Stimulated activated naive CD4-positive, alpha-beta T cell treated with Interleukin-2 at 50 U/mL for 16 hours (primary cell): ENCODE measurements at regions not wholly inside any gene's neighbourhood (a gene's known extent, or its start where the extent isn't known, plus 50 kb on each side); places are given as distances from the start of the nearest gene placed in this dataset.
"Not testable (repeated sequence)": the region's sequence is repeated elsewhere in the genome, so short reads cannot be mapped to it uniquely, and the experiment has no call there.

Experiments
- DNase-seq: peaks from one replicate; lab custom pipeline; 2025; lab: John Stamatoyannopoulos, UW

- DNase-seq = not testable (repeated sequence)
Observed at GRCh38 chr4:53877096-53877495, 187.3 kb downstream of the CHIC2 start.

GRCh38 chr4:53866055-53866454, 198.3 kb downstream of the CHIC2 start:
- no peak for DNase-seq

DNA sequence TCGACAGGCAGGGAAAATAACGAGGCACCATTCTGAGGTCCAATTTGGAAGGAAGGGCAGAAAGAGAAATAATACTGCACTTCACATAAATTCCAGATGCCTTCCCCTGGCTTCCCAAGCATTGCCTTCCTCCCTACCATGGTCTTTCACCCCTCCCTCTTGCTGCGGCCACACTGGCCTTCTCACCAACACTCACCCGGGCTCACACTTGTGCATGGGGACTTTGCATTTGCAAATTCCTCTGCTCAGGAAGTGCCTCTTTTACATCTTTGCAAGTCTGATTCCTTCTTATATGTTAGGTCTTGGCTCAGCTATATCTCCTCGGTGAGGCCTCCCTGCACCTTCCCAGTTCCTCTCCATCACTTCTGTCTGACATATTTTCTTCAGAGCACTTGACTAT, 199.4 kb downstream of the CHIC2 start:
- DNase-seq = no peak

GRCh38 chr4:53863736-53864365, 200.6 kb downstream of the CHIC2 start:
- DNase-seq = no peak

DNA sequence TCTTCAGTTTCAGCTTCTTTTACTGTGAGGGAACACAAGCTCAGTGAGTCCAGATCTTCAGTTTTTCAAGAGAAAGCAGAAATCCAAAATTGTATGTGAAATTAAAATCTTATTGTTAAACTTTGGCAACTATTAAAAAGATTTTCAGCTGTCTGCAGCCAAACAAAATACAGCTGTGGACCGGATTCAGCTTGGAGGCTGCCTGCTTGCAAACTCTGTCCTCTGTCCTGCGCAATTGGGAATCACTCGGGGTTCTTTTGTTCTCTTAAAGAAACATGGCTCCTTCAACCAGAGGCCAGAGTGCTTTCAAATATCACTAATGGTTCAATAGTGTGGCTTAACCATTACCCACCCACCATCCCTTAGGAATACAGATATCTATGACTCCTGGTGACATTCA, 201.2 kb downstream of the CHIC2 start:
- no peak for DNase-seq

DNA sequence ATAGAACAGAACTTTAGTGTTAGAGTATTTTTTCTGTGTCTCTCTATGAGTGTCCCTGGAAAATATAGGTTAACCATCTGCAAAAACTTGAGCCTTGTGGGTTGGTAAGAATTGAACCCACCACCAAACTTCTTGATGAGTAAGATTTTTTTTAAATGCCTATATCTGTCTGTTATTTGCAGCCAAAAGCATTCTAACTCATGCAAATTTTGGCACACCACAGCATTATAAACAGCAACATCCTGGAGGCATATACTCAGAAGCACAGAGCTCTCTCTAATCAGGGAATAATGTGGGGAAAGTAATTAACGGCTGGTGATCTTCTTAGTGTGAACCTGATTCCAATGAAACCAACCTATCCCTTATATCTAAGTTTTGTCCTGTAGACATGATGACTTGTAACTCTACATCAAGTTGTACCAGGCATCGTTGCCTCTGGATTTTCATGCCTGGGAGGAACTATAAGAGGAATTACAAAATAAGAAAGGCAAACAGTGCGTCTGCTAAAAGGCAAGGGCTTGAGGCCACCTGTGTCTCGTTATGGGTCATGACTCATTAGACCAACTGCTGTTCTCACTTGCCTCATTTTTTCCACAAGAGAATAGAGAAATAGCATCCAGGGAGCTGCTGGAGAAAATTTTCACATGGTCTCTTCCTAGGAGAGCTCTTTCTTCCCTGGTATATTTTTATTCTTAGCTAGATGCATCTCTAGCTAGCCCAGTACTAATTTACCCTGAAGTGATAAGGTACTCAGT, 202.4 kb downstream of the CHIC2 start:
- no peak for DNase-seq

- DNase-seq = no peak
Observed at GRCh38 chr4:53859305-53859704, 205.1 kb downstream of the CHIC2 start.

- no peak for DNase-seq
Observed at GRCh38 chr4:53858744-53859143, 205.7 kb downstream of the CHIC2 start.

- no peak for DNase-seq
Observed at GRCh38 chr4:53855581-53856250, 208.7 kb downstream of the CHIC2 start.

DNA sequence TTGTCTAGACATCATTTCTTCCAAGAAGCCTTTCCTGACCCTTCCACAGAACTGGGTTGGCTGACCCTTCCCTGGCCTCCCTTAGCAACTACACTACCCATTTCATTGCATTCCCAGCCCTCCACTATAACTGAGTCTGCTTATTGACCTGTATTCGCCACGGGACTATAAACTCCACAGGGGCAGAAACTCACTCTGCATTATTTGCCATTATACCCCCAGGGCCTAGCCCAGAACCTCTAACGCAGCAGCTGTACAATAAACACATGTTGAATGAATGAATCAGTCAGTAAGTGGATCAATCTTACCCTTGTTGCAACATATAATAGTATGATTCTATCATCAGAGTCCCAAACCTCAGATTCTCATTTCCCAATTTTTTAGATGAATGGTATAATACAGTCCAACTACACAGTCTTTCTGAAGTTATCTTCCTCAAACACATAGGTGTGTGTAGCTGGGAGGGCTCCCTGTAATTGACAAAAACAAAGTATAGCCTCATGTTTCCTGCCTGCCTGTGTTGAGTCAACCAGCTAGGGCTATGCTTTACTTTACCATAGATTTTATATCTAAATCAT, 209.3 kb downstream of the CHIC2 start:
- no peak for DNase-seq

GRCh38 chr4:53852343-53852742, 212.1 kb downstream of the CHIC2 start:
- DNase-seq = no peak

- DNase-seq = no peak
Observed at GRCh38 chr4:53847965-53848364, 216.4 kb downstream of the CHIC2 start.

- no peak for DNase-seq
Observed at GRCh38 chr4:53844551-53844950, 219.9 kb downstream of the CHIC2 start.

DNA sequence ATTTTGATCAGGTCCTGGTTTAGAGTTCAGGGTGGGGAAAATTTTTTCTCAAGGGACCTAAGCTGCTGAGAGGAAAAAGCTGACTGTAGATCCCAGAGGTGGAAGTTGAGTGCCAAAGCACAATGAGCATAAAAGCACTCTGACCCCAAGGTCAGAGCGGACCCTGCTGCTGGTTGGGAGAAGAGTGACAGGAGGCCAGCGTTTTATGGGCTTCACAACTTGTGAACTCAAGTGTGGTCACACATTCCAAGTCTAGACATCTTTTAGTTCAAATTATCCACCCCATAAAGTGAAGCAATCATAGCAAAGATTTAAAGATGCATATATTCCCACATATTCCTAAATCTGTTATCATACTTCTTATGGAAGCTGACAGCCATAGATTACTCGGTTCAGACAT, 220.3 kb downstream of the CHIC2 start:
- no peak for DNase-seq

GRCh38 chr4:53841711-53842110, 222.7 kb downstream of the CHIC2 start:
- no peak for DNase-seq

DNA sequence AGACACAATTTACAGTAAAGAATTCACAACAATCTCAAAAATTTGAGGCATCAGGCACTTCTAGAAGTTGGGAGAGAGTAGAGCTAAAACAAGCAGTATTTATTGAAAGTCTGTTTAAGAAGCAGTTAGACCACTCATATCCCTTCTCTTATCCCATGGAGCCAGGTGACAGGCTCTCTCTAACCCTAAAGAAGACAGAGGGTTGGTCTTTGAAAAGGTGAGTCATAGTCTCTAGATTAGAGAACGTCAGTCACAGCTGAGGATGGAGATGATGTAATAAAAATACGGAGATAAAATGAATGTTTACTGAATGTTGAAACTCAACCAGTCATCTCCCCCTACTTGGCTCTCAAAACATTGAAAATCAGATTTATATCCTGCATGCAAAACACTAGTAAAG, 223.8 kb downstream of the CHIC2 start:
- DNase-seq = no peak

- DNase-seq = not testable (repeated sequence)
Observed at GRCh38 chr4:53833302-53834003, 231.0 kb downstream of the CHIC2 start.

DNA sequence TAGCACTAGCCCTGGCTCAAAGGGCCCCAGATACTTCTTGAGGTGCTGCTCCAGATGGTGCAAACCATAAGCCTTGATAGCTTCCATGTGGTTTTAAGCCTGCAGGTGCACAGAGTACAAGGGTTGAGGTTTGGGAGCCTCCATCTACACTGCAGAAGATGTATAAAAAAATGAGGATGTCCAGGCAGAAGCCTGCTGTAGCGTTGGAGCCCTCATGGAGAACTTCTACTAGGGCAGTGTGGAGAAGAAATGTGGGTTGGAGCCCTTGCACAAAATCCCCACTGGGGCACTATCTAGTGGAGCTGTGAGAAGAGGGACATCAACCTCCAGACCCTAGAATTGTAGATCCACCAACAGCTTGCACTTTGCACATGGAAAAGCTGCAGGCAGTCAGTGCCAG, 231.9 kb downstream of the CHIC2 start:
- DNase-seq = no peak

- DNase-seq = no peak
Observed at GRCh38 chr4:53830511-53830910, 233.9 kb downstream of the CHIC2 start.

GRCh38 chr4:53821179-53821851, 230.0 kb upstream of the LNX1 start:
- DNase-seq = no peak

GRCh38 chr4:53818104-53818503, 226.8 kb upstream of the LNX1 start:
- DNase-seq = no peak

DNA sequence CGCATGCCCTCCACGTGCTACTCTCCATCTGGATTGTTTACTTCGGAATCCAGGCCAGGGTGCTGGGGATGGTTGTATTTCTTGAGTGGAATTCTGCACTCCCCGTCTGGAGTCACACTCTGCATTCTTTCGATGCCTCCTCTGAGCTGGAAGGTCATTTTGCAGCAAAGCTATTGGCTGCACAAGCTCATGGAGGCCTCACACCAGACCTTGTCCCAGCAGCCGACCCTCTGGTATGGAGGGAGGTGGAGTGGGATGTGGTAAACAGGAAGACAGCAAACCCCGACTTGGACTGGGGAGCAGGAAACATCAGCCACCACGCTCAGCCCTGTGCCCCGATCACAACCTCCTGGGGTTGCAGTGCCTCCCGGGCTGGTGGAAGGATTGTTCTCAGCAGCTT, 225.3 kb upstream of the LNX1 start:
- DNase-seq = no peak
